Muscle of leg (tissue), 3 donors: ENCODE measurements at regions not wholly inside any gene's neighbourhood (a gene's known extent, or its start where the extent isn't known, plus 50 kb on each side); places are given as distances from the start of the nearest gene placed in this dataset.
A peak's percentile ranks its signal among the peaks of the same experiment; 100 is the strongest.

Experiments used
- DNase-seq: peaks from one replicate; pipeline ENCODE4 v3.0.0; 2013
- H3K27ac ChIP-seq: one replicate; pipeline ENCODE4 v1.5.1; 2013; ENCODE audit warnings: mild to moderate bottlenecking, low read length, control low read depth
- H3K27me3 ChIP-seq: one replicate; pipeline ENCODE4 v1.6.1; 2013; ENCODE audit warnings: low read length; ENCODE audit not compliant: control insufficient read depth, insufficient read depth
- H3K36me3 ChIP-seq: one replicate; pipeline ENCODE4 v1.6.1; 2013; ENCODE audit warnings: low read length; ENCODE audit not compliant: control insufficient read depth, insufficient read depth
- H3K4me1 ChIP-seq: one replicate; pipeline ENCODE4 v1.6.1; 2013; ENCODE audit warnings: low read length; ENCODE audit not compliant: control insufficient read depth, insufficient read depth
- H3K4me3 ChIP-seq: one replicate; pipeline ENCODE4 v1.5.1; 2013; ENCODE audit warnings: low read length, control low read depth
- H3K9me3 ChIP-seq: replicated peaks from 2 replicates; pipeline ENCODE4 v1.6.1; 2013; ENCODE audit warnings: low read depth, low read length; ENCODE audit not compliant: control insufficient read depth
- WGBS: methylation state at CpG from one replicate; pipeline ENCODE4 v1.1.5; 2013; ENCODE audit warnings: missing lambda C conversion rate; ENCODE audit not compliant: insufficient coverage; 5-methylcytosine and 5-hydroxymethylcytosine counted together

DNA sequence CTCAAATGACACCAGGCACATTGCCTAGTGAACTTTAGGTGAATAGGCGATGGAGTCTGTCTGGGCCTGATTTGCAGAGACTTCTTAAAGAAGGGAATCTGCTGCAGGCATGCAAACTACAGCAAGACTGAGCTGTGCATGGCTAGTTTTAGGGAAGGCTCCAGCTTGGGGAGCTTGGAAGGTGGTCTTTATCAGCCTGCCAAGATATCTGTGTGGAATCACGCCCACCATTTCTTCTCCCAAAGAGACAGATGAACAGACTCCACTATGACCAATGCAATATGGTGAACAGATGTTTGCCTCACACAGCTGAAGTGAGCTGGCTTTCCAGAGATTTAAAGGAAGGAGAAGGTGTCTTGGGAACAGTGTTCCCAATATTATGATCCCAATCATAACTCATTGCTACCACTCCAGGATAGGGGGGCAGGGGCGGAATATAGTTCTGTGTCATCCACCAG is 129.0 kb upstream of the HMHB1 start:
- WGBS, result 13% methylated on average over 1 of the region's 3 CpGs
- Histone ChIP-seq H3K27me3 (no peaks in the 10 kb centered on the region), H3K27ac (peak overlapping the region; percentile 92), H3K9me3 (no peaks in the 10 kb centered on the region), H3K36me3 (no peaks in the 10 kb centered on the region), H3K4me3 (no peak overlapping the region), H3K4me1 (peaks cover 24% of the 10 kb centered on the region)
- DNase-seq, result peak; percentile 98

DNA sequence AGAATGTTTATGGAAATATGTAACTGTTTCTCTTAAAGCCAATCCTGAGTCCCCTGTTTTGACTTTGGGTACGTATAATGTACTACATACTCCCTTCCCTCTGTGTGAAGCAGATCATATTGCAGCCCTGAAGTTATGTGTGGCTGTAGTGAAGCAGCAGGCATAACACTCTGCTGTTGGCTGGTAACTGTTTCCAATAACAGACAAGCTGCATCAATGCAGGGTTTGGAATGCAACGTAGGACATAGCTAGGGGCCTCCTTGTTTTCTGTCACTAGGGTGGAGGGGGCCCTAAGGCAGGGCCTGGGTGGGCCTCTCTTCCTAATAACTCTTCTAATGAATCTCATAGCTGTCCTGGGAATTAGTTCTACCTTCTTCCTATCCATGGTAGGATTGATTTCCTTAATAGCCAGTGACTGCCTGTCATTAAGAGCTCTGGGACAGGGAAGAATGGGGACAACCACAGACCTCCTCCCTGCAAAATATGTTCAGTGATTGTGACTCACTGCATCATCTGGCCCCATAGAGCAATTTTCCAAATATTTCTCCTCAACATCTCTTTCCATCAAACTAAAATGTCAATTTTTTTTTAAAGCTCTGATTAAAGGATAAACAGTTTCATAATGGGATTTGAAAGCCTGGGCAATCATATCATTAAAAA is 129.6 kb upstream of the HMHB1 start:
- Histone ChIP-seq H3K9me3 (no peaks in the 10 kb centered on the region), H3K4me3 (no peak overlapping the region), H3K36me3 (no peaks in the 10 kb centered on the region), H3K4me1 (peaks cover 24% of the 10 kb centered on the region), H3K27ac (peak overlapping the region; percentile 92), H3K27me3 (no peaks in the 10 kb centered on the region)
- peak; percentile 92 for DNase-seq
- WGBS, result 33% methylated on average over 1 of the region's 2 CpGs

DNA sequence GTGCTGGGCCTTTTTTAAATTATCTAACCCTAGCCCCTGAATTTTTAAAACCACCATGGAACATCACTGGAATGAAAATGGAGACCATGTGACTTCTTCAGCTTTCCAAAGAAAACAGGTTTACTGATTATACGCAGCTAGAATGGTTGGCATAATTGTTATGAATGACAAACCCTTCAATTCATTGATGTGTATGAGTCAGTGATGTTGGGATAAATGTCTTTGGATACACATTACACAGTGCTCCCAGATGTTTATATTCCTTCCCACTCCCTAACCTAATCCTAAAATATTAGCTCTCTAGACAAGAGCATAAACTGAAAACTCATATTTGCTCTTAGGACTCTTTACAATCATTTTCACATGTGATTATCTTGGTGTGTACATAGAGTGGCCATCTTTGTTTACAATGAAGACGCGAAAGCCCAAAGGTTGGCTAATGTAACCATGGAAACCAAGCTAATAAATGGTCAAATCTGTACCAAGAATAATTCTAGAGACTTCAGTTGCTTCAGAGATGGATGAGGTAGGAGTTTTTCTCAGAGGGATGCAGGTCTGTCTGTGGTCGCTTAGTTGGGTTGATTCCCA is 131.2 kb upstream of the HMHB1 start:
- Histone ChIP-seq H3K4me3 (no peak overlapping the region), H3K9me3 (no peaks in the 10 kb centered on the region), H3K27me3 (no peaks in the 10 kb centered on the region), H3K27ac (peak overlapping the region; percentile 66), H3K36me3 (no peaks in the 10 kb centered on the region), H3K4me1 (peaks cover 24% of the 10 kb centered on the region)
- DNase-seq, result peak; percentile 46
- no CpG with 5 or more reads among the region's 4 CpGs for WGBS

DNA sequence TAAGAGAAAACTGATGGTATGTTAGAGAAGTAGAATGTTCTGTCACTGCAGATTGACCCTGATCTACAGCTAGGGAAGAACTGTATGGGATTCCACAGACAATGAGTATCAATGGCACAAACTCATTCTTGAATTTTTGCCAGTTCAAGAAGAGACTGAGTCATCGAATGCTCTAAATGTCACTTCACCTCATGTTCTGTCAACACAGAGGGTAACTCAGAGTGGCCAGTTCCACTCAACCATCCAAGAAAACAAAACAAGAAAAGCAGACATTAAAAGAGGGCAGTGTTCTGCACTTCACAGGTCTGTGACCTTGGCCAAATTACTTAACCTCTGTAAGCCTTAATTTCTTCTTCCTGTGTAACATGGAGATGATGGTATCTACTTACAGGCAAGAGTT is 132.2 kb upstream of the HMHB1 start:
- 83% methylated on average over 1 of the region's 1 CpG for WGBS
- no peaks in the 10 kb centered on the region for H3K9me3 ChIP-seq
- no peaks in the 10 kb centered on the region for H3K27me3 ChIP-seq
- peak overlapping the region; percentile 6 for H3K27ac ChIP-seq
- peaks cover 25% of the 10 kb centered on the region for H3K4me1 ChIP-seq
- no peak overlapping the region for H3K4me3 ChIP-seq
- DNase-seq, result no peak
- no peaks in the 10 kb centered on the region for H3K36me3 ChIP-seq

DNA sequence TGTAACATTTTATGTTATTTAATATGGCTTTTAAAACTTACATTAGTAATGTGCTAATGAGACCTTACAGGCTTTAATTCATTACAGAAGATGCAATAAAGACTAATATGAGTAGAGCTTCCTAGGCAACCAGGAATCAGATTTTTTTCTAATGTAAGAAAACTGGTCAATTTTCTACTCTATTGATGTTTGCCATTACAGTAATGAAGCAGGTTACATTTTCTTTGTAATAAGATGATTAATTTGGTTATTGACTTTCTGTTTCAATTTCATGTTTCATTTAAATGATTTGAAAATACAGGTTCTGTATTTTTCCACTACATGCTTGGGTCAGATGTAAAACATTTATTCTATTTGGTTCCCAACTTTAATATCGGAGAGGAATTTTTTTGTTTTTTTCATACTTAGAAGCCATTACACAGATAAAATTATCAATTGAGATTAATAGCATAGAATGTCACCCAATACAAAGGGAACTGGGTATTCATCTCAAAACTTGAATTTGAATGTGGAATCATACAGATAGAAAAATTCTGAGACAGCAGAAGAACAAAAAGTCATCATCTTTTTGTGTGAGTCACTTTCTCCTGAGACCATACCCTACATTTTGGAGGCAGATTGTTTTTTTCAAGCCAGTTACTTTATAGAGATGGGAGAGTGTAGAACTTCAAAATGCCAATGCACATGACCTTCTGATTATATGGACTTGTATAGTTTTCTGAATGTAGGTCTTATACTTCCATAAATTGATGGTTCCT is 133.6 kb upstream of the HMHB1 start:
- H3K27ac ChIP-seq, result no peak overlapping the region
- H3K27me3 ChIP-seq, result no peaks in the 10 kb centered on the region
- H3K9me3 ChIP-seq, result no peaks in the 10 kb centered on the region
- H3K4me1 ChIP-seq, result peaks cover 28% of the 10 kb centered on the region
- H3K4me3 ChIP-seq, result no peak overlapping the region
- no peak for DNase-seq
- WGBS, result no CpG with 5 or more reads among the region's 1 CpG
- no peaks in the 10 kb centered on the region for H3K36me3 ChIP-seq

DNA sequence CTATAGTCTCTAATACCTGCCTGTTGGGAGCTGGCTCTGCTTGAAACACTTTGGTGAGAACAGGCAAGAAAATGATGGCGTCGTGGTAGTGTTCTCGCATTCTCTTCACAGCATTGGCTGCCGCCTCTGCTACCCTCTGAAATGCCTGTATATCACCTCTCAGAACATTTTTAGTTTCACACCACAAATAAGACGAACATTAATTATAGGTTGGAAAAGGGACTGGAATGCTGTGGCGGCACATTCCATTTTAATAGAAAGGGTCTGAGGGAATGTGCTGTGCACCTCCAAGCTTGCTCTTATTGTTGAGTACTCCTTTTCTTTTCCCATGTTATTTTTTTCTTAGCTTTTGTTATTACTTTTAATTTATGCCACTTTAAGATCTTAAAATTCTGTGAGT is 134.6 kb upstream of the HMHB1 start:
- Histone ChIP-seq H3K36me3 (no peaks in the 10 kb centered on the region), H3K4me3 (no peak overlapping the region), H3K4me1 (peaks cover 22% of the 10 kb centered on the region), H3K27ac (no peak overlapping the region), H3K9me3 (no peaks in the 10 kb centered on the region), H3K27me3 (no peaks in the 10 kb centered on the region)
- WGBS, result no CpG with 5 or more reads among the region's 6 CpGs
- no peak for DNase-seq

DNA sequence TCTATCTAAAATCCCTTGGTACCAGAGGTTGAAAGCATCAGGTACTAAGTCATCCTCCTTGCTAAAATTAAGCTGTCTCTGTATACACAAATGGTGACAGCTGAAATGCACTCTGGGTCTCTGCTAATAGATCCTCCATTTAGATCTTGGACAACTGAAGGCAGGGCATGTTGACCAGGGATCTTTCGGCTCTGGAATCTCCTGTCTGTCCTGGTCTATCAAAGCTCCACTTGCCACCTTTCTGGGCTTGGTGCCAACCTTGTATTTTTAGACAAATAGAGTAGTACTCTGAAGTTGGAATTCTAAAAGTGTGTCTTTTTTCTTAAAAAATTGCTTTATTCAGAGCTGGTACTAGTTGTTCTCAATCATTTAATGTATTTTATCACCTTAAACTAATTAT is 135.2 kb upstream of the HMHB1 start:
- Histone ChIP-seq H3K27ac (no peak overlapping the region), H3K4me3 (no peak overlapping the region), H3K36me3 (no peaks in the 10 kb centered on the region), H3K27me3 (no peaks in the 10 kb centered on the region), H3K4me1 (peaks cover 21% of the 10 kb centered on the region), H3K9me3 (no peaks in the 10 kb centered on the region)
- WGBS, result 83% methylated on average over 1 of the region's 1 CpG
- DNase-seq, result peak; percentile 46

DNA sequence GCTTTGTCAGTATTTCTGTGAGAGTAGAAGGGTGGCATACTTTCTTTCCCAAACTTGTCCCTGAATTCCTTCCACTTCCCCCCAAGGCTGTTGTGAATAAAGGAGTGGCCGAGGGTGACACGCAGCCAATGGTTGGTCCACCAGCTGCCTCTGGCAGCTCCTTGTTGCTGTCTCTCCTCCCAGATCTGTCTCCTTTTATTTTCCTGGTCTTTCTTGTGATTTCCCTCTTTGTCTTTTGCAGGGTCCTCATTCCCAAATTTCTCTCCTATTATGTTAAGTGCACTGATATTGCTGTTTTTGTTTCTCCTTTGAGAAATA is 137.5 kb upstream of the HMHB1 start:
- H3K27me3 ChIP-seq, result no peaks in the 10 kb centered on the region
- peaks cover 6% of the 10 kb centered on the region for H3K9me3 ChIP-seq
- peaks cover 19% of the 10 kb centered on the region for H3K4me1 ChIP-seq
- no peak overlapping the region for H3K4me3 ChIP-seq
- H3K36me3 ChIP-seq, result no peaks in the 10 kb centered on the region
- no peak for DNase-seq
- no peak overlapping the region for H3K27ac ChIP-seq
- WGBS, result 100% methylated on average over 1 of the region's 2 CpGs

DNA sequence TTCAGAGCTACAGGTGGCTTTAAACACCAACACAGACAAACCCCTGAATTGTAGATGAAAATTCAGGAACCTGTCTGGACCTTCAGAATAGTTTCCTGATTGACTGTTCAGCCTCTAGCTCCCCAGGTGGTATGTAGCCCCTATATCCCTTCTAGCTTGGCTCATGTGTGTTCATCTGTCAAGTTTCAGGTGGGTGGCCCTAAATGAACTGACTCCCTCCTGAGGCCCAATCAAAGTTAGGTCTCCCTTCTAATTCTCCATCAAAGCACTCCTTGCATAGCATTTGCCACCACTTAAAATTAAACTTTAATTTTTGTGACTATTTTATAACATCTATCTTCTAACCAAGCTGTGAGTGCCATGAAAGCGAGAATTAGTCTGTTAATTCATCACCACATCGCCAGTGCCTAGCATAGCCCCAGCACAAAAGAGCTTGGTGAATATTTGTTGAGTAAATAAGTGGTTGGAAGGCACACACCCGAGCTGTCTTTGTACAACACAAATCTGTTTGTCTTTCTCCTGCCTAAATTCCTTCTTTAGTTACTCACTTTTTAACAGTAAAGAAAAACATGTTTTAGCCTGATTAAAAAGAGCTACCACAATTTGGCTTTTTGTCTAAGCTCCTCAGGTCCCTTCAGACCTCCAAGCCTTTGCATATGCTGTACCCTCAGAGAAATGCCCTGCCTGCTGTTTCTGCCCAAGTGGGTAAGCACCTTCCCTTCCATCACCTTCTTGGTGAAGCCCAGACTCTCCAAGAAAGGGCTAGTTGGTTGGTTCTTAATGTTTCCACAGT is 138.1 kb upstream of the HMHB1 start:
- no peaks in the 10 kb centered on the region for H3K27me3 ChIP-seq
- H3K9me3 ChIP-seq, result peaks cover 6% of the 10 kb centered on the region
- H3K27ac ChIP-seq, result no peak overlapping the region
- no peaks in the 10 kb centered on the region for H3K36me3 ChIP-seq
- no CpG with 5 or more reads among the region's 3 CpGs for WGBS
- DNase-seq, result no peak
- peaks cover 19% of the 10 kb centered on the region for H3K4me1 ChIP-seq
- no peak overlapping the region for H3K4me3 ChIP-seq

DNA sequence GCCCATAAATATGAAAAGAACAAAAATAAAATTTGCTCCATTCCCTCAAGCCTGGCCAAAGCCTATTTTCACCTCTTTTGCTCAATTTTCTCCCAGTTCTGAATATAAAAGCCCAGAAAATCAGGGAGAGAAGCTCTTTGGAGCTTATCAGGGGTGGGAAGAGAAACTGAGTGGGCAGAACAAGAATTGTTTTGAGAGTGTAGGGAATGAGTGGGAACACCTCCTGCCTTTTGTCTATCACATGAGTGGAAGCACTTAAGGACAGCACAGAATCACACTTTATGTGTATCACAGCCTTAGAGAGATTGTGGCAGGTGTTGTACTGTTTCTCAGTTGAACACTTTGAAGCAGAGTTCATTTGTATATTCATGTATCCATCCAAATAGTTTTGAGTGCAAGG is 139.2 kb upstream of the HMHB1 start:
- no peaks in the 10 kb centered on the region for H3K27me3 ChIP-seq
- H3K36me3 ChIP-seq, result no peaks in the 10 kb centered on the region
- H3K27ac ChIP-seq, result peak overlapping the region; percentile 33
- no peak overlapping the region for H3K4me3 ChIP-seq
- H3K9me3 ChIP-seq, result peaks cover 6% of the 10 kb centered on the region
- peaks cover 19% of the 10 kb centered on the region for H3K4me1 ChIP-seq
- no peak for DNase-seq
